CD4-positive, alpha-beta T cell treated with Interleukin-2 at 100 ng/mL for 4 hours (primary cell): ENCODE measurements at regions not wholly inside any gene's neighbourhood (a gene's known extent, or its start where the extent isn't known, plus 50 kb on each side); places are given as distances from the start of the nearest gene placed in this dataset.

Experiments used
- DNase-seq: peaks from one replicate; pipeline ENCODE4 v3.0.0-alpha.2; 2020; ENCODE audit warnings: low spot score

DNA sequence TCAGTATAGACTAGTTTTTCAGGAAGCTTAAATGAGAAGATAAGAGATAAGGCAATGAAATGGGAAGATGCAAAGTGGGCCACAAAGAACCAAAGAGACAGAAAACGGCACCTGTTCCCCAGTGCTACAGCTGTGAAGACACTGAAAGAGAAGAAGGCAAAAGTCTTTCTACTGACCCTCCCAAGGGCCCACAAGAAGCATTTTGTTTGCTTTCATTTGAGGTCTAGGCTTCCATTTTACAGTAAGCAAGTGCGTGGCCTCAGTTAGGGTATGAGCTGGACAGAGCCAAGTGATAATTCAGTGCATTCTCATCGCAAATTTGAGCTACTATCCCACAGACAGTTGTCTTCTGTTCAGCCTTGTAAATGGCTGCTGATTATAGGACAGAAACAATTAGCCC is 53.4 kb upstream of the STK17B start:
- no peak for DNase-seq

DNA sequence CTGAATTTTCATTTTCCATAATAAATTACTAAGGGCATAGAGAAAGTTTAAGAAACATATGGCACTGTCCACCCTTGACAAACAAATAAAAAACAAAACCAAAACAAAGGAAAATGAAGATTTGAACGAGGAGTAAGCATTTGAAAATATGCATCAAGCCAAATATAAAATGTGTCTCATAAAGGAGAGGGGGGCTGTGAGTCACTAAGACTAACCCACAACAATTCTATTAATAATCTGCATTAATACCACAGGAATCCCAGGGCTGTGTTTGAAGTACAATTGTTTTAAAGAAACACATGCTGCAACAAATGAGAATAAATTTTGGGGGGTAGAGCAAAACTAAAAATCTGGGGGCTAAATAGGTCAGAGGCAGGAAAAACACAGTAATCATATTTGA is 53.8 kb upstream of the STK17B start:
- DNase-seq: peak; percentile 33

DNA sequence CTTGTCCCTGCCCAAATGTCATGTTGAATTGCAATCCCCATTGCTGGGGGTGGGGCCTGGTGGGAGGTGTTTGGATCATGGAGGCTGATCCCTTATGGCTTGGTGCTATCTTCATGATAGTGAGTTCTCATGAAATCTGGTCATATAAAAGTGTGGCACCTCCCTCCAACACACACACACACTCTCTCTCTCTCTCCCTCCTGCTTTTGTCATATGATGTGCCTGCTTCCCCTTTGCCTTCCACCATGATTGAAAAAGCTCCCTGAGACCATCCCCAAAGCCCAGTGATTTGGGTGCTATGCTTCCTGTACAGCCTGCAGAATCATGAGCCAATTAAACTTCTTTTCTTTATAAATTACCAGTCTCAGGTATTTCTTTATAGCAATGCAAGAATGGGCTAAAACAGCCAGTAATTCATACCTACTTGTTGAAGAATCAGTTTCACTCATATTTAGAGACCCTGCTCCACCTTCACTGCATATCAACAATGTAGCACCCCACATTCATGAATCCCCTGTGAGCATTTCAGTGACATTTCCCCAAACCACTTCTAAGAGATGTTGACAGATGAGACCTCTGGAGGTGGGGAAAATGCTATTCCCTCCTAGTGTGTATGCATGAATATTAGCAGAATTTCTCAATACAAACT is 54.8 kb upstream of the STK17B start:
- DNase-seq: no peak

DNA sequence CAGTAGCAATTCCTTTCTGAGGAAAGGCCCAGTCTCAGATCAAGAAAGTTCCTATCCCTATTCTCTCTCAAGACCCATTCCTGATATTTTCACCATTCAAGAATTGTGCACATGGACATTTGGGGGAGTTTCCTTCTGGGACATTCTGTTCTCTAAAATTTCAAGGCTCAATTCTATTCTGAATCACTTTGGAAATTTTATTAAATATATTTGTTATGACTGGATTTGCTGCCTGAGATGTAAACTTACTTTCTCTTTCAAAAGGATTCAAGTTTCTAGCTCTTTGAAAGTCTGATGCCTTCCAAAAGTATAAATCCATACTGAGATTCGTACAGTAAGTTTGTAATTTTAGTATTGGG is 55.3 kb upstream of the STK17B start:
- no peak for DNase-seq

DNA sequence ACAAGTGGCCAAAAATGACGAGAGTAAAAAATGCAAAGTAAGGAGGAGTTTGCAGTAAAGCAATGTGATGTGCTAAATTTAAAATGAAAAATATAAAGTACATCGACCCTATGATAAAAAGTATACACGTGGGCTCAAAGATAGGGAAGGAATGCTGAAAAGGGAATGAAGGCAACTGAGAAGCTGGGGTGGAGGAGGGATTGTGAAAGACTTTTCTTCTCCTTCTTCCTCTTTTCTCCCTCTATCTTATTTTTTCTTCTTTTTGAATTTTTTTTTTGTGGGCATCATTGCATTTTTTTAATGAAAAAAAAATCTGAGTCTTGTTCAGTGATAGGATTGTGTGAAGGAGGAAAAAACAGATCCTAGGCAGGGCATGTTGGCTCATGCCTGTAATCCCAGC is 57.6 kb upstream of the STK17B start:
- DNase-seq: no peak

DNA sequence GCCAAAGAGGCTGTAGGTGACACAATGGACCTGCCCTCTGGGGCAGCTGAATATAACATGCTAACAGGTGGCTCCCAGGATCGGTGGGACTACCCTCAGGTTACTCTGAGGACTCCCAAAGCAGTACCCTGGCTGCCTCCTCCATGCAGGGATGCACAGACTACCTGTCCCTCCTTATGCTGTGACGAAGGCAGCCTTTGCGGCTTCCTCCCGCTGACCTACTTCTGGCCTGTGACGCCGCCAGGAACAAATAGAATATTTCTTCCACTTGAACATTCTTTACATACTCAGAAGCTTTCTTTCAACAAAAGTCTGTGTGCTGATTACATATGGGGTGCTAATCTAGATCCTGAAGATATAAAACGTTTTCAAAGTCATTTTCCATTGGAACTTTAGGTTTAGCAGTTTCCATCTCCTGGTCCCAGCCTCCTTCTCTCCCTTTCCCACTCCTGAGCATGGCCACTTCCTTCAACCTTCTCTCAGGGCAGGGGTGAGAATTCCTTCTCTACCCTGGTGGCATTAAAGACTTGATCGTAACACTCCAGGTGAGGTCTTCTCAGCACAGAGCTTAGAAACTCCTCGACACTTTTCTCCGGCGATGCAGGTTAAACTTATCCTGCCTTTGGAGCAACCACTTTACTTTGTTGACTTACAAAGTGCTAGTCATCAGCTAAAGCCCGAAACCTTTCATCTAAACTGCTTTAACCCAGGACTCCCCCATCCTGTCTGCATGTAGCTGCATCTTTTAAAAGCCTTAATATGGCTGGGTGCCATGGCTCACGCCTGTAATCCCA is 58.9 kb upstream of the STK17B start:
- DNase-seq: peak; percentile 57

DNA sequence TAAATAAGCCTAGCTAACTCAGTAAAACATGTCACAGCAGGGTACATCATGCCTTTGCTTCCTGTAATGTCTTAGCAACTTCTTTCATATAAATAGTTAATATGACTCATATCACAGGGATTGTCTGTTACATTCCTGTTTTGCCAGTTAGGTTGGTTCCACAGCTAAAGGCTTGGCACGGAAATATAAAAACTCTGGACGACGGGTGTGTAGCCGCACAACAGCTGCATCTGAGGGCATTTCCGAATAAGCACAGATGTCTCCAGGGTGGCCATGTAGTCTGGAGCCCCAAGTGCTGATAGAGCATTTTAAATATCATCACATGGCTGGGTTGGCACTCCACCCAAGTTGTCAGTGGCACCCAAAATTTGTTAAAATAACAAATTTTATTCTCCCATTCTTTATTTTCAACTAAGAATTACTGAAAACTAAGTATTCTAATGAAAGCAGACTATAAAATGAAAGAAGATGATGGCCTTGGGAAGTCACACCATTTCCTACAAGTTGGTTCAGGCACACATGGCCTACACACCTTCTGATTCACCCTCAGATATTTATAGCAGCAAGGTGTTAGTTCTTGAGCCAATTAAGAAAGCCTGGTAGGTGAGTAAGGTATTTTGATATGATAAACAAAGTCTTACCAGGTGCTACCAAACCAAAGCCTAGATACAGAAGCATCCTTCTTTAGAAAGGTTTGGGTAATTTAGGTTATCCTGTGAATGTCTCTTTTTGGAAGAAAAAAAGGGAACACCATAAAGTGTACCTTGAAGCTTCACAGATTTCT is 61.8 kb upstream of the STK17B start:
- peak; percentile 63 for DNase-seq

DNA sequence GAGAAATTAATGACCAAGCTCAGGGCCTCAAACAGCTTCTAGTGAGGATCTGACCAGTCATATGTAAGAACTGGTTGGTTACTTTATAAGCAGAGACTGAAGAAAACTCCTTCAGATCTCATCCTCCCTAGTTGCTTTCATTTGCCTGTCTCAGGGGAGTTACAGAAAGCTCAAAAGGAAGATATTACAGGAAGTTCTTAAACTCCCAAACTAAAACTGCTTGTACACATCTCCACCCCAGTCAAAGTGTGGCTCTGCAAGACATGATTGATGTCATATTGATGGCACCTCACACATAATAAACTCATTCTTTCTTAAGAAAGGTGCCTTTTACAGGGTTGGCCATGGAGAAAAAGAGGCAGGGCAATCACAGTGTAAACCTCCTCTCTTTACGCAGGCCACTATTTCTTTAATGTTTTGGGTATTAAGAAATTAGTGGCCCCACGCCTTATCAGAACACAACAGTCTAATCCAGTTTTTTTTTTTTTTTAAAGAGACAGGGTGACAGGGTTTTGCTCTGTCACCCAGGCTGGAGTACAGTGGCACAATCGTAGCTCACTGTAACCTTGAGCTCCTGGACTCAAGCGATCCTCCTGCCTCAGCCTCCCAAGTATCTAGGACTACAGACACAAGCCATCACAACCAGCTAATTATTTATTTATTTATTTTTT is 62.6 kb upstream of the STK17B start:
- DNase-seq: peak; percentile 31

DNA sequence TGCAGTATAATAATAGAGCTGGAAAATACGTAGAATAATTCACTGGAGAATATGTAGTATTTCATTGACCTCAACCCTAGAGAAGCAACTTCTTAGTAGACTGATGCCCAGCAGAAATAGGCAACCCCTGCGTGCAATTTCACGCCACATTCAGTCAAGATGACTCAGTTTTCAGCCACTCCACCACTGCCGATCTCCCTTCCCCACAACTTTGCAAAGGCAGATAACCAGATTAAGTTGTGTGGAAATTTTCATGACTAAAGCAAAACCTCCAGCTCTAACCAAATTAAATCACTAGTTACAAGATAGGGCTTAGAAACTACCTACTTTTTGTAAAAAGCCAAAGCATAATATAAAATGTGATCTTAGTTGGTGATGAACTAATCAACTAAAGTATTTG is 63.3 kb upstream of the STK17B start:
- DNase-seq: peak; percentile 77

DNA sequence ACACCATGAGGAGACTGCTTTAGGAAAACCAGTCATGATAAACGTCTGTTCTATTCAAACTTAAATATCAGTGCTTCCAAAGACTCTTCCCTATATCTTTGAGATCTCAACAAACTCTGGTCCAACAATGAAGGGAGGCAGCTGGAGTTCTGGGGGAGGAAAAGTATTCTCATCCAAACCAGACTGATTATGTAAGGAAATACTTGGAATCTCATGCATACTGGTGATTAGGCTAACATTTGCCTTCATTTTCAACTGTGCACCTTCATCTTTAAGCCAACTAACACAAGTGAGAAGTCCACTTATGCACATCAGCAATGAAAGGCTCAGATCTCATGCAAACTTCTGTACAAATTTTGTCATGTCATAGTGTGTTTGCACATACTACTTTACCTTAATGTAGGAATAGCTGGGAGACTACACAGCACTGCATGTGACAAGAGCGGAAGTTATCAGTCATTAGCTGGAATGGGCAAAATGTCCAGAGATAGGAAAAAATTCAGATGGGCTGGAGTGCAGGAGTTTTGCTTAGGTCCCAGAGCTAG is 67.5 kb upstream of the STK17B start:
- DNase-seq: no peak

DNA sequence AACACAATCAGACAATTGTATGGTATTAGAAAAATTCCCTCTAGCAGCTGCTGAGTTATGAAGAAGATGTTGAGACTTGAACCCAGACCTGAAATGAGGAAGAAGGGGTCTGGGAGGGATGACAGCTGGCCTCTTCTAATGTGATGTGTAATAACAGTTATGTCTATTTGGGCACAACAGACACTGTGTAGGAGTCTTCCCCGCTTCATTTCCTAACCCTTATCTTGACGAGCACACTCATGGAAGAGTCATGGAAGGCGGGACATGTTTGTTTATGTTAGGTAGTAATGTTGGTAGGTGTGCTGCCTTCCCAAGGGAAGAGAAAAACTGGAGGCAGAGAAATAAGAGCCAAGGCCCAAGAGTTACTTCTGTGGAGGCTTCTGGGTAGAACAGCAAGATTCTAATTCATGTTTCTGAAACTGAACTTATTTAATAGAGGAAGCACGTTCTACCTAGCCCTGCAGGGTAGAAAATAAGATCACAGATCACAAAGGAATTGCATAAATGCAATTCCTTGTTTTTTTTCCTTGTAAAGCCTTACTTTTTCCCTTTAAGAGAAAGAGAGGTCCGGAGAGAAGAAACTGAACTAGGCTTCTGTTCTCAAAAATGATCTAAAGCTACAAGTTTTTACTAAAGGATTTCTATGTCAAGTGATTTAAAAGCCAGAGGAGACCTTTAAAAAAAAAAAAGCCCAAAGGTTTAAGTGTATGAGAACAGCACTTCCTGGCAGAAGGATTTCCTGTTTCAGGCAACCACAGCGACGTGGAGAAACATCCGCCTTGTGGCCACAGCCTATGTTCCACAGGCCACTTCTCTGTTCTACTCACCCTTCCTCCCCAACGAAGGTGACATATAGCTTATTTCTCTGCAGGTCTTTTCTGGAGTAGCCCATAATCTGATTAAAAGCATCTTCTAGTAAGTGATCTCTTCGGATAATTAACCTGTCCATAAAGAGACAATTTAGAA is 68.5 kb upstream of the STK17B start:
- DNase-seq: peak; percentile 85

DNA sequence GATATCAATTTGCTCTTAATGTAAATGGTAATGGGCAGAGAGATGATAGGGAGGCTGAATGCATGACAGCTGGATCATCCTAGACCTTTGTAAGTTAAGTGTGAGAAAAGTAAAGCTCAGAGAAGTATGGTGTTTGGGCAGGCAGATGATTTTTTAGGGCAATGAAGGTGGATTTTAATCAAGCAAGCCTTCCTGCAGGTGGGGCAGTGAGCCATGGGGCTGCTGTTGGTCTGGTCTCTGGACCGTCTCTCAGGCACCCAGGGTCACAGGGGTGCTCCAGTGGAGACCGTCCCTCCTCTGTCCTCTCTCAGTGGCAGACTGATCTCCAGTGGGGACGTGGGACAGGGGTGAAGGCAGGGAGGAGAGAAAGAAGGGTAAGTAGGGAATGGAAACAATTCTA is 69.8 kb upstream of the STK17B start:
- no peak for DNase-seq

DNA sequence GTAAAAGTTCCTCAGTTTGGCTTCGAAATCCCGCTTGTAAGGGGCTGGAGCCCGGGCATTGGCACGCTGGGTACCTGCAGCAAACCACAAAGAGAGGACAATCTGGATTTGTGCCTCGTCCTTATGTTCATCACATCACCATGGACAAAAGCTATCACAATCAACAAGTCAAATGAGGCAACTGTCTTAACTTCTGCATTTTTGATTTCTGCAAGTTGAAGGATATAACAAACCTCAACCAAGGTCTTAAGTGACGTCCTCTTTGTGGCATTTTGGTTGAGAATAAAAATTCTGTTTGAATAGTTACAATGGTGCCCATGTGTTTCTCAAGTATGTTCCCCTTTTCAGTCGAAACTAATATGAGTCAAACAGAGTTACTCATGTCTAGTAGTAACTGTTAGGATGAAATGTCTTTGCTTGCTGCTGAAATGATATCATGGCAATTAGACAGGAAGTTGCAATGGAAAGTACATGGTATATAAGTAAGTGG is 70.8 kb upstream of the STK17B start:
- peak; percentile 85 for DNase-seq

DNA sequence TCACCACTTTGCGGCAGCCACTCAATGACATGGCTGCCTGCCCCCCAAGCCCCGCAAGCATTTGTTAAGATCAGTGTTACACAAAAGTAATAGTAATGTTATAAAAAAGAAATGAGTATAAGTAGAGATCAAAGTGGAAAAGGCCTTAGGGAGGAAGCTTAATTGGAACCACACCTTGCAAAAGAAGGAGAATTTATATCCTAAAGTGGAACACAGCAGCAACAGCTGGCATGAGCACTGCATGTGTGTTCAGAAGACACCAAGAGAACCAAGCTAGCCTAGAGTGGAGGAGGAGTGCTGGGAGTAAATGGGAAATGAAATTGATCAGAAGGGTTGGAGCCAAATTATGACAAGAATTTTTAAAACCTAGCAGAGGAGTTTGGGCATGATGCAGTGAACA is 73.1 kb upstream of the STK17B start:
- no peak for DNase-seq

DNA sequence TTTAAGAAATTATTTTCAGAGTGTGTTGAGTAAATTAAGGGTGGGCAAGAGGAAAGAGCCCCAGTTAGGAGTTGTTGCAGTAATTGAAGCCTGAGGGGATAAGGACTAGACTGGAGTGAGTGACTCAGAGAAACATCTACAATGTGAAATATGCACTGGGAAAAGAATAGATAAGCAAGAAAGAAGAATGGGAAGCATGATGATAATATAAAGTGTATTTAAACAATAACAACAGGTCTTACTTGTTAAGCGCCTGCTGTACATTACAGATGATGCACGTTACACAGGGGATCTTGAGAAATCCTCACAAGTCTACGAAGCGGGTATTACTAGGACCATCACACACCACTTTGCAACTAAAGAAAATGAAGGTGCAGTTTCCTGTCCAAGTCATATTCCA is 73.6 kb upstream of the STK17B start:
- DNase-seq: no peak

DNA sequence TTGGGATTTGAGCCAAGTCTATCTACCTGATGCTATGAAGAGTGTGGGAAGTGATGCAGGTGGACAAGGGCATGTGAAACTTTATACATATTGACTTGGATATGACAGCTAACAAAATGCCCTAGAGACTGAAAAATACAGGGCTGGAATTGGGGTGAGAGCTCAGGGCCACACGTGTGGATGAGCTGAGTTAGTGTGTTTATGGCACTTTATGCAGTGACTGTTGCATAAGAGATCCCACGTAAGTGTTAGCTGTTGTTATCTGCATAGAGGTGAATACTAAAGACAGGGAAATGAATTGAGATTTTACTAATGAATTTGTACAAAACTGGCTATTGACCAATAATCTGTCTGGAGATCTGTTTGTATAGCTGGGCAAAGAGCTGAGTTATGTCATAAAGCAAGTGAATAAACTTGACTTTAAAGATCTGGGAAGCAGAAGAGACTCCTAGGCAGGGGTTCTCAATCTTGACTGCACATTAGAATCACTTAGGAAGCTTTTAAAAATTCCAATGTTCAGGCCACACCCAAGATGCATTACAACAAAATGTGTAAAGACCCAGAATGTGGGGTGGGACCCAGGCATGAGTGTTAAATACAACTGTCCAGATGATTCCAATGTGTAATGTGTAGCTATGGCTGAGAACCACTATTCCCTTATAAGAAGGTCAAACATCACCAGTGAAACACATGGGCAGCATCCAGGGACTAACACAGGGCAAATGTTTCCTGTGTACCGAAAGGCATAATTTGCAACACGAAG is 74.2 kb upstream of the STK17B start:
- no peak for DNase-seq

DNA sequence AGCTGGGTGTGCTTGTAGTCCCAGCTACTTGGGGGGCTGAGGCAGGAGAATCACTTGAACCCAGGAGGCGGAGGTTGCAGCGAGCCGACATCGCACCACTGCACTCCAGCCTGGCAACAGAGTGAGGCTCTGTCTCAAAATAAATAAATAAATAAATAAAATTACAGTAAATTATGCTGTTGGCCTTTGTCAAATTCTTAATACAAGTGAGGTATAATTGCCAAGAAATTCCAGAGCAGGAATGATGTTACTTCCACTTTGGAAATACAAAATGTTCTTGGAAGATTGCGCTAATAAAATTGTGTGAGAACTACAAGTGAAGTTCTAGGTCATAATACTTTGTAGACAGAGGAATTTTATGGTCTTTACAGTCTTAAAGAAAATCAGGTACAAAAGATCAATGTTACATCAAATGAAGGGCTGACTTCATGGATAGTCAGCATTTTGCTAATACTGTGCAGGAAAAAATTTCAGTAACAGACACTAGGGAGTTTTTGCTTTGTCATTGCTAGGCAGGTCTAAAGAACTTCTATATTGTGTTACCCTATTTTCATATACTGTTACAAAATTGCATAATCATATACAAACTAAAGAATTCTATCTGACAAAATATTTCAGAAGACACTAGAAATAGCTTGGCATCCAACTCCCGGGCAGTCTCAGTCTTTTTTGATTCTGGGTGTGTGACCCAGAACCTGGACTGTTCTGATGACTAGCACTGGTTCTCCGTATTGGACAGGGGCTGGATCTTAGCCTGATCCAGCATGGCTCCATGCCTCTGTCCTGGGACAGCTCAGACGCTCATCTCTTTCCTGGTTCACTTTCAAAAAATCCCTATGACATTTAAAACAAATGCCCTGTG is 76.0 kb upstream of the STK17B start:
- DNase-seq: no peak

DNA sequence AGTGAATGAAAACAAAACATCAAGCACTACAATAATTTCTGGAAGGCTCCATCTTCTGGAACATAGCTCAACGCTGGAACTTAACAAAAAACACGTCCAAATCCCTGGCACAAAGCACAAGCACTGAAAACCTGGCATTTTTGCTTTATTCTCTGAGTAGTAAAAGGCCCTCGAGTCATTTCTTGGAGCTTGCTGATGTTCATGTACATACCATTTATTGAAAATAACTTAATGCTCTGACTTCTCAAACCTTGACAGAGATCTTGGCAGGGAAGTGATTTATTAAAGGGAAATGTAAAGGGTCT is 76.5 kb upstream of the STK17B start:
- DNase-seq: no peak

DNA sequence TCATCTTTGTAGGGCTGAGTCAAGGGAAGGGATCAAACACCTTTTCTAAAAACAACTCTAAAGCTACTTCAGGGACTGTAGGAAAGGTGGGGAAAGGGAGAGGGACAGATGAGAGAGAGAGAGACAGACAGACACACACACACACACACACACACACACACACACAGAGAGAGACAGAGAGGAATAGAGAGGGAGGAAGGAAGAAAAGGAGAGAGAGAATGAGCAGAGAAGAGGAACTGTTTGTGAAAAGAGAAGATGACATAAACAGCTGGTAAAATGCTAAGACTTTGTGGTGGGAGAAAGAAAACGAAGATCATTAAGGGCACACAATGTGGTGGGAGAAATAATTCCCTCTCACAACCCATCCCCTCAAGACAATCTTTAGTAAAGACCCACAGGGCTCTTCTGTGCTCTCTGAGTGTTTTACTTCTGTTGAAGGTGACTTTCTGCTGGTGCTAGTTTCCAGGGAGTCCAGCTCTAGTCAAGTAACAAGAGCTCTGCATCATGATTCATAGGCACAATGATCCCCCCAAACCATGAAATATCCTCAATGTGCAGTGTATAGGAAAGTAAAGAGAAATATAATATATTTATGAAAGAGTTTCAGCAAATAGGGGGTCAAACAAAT is 77.2 kb upstream of the STK17B start:
- no peak for DNase-seq
